HuH-7.5 (cell line): ENCODE measurements at regions not wholly inside any gene's neighbourhood (a gene's known extent, or its start where the extent isn't known, plus 50 kb on each side); places are given as distances from the start of the nearest gene placed in this dataset.

Experiments used
- DNase-seq: peaks from one replicate; pipeline ENCODE4 v3.0.0; 2011; ENCODE audit warnings: low spot score

GRCh38 chr16:79444572-79444971, 156.0 kb downstream of the MAF start:
- DNase-seq, result no peak

GRCh38 chr16:79439901-79440300, 160.6 kb downstream of the MAF start:
- DNase-seq, result no peak

GRCh38 chr16:79437764-79438751, 162.5 kb downstream of the MAF start:
- DNase-seq, result no peak

GRCh38 chr16:79436885-79437284, 163.7 kb downstream of the MAF start:
- DNase-seq, result no peak

GRCh38 chr16:79434771-79435170, 165.8 kb downstream of the MAF start:
- no peak for DNase-seq

- no peak for DNase-seq
Measured at GRCh38 chr16:79434092-79434491, 166.4 kb downstream of the MAF start.

GRCh38 chr16:79431923-79432322, 168.6 kb downstream of the MAF start:
- no peak for DNase-seq

- DNase-seq, result no peak
Measured at GRCh38 chr16:79430191-79430678, 170.3 kb downstream of the MAF start.

- DNase-seq, result no peak
Measured at GRCh38 chr16:79429381-79430190, 171.0 kb downstream of the MAF start.

GRCh38 chr16:79426663-79427062, 173.9 kb downstream of the MAF start:
- DNase-seq, result no peak

- DNase-seq, result no peak
Measured at GRCh38 chr16:79422064-79422463, 178.5 kb downstream of the MAF start.

GRCh38 chr16:79421126-79421525, 179.4 kb downstream of the MAF start:
- DNase-seq, result no peak

GRCh38 chr16:79420493-79420892, 180.0 kb downstream of the MAF start:
- no peak for DNase-seq

GRCh38 chr16:79419148-79419547, 181.4 kb downstream of the MAF start:
- no peak for DNase-seq

- no peak for DNase-seq
Measured at GRCh38 chr16:79417601-79418008, 182.9 kb downstream of the MAF start.

- no peak for DNase-seq
Measured at GRCh38 chr16:79415983-79416640, 184.4 kb downstream of the MAF start.

GRCh38 chr16:79412783-79413225, 187.7 kb downstream of the MAF start:
- no peak for DNase-seq

GRCh38 chr16:79411805-79412204, 188.7 kb downstream of the MAF start:
- DNase-seq, result no peak

- no peak for DNase-seq
Measured at GRCh38 chr16:79411357-79411756, 189.2 kb downstream of the MAF start.

- no peak for DNase-seq
Measured at GRCh38 chr16:79409978-79410377, 190.6 kb downstream of the MAF start.

- no peak for DNase-seq
Measured at GRCh38 chr16:79408355-79408754, 192.2 kb downstream of the MAF start.

GRCh38 chr16:79407461-79408135, 192.9 kb downstream of the MAF start:
- DNase-seq, result no peak
